Tibial nerve (tissue), 4 donors: ENCODE measurements at regions not wholly inside any gene's neighbourhood (a gene's known extent, or its start where the extent isn't known, plus 50 kb on each side); places are given as distances from the start of the nearest gene placed in this dataset.

ENCODE experiments used
- DNase-seq, 2 donors: peaks; one replicate each; pipeline ENCODE4 v3.0.0-alpha.2; 2019; ENCODE audit warnings: low spot score in 2 of 2
- H3K27ac ChIP-seq, 4 donors: fragments of 200-600 bp; sonication (generic) in 3 of 4; one replicate each; pipeline ENCODE4 v1.5.1; 2017 to 2019; ENCODE audit warnings: mild to moderate bottlenecking in 1 of 4
- H3K27me3 ChIP-seq, 2 donors: fragments of 200-600 bp; sonication (generic) in 1 of 2; one replicate each; pipeline versions ENCODE4 v1.5.1 to v1.6.0; 2017 to 2019
- H3K36me3 ChIP-seq, 3 donors: fragments of 200-600 bp; sonication (generic); one replicate each; pipeline ENCODE4 v1.5.1; 2018 to 2019
- H3K4me1 ChIP-seq, 4 donors: fragments of 200-600 bp; sonication (generic) in 3 of 4; one replicate each; pipeline ENCODE4 v1.5.1; 2017 to 2019
- H3K4me3 ChIP-seq, 4 donors: fragments of 200-600 bp; sonication (generic) in 3 of 4; one replicate each; pipeline ENCODE4 v1.5.1; 2017 to 2019; ENCODE audit warnings: mild to moderate bottlenecking in 1 of 4, moderate library complexity in 1 of 4
- H3K9me3 ChIP-seq, 4 donors: fragments of 200-600 bp; sonication (generic) in 3 of 4; one replicate each; pipeline ENCODE4 v1.5.1; 2017 to 2019
- EP300 ChIP-seq, 2 donors: sonication (generic); formaldehyde crosslinking; IDR thresholded peaks; one replicate each; pipeline ENCODE4 v1.6.1; 2017; ENCODE audit warnings: antibody characterized with exemption in 2 of 2, mild to moderate bottlenecking in 1 of 2
- POLR2A ChIP-seq, 2 donors: fragments of 450-650 bp; IDR thresholded peaks; one replicate each; pipeline ENCODE4 v1.6.1; 2017; ENCODE audit warnings: antibody characterized with exemption in 2 of 2, mild to moderate bottlenecking in 2 of 2, moderate library complexity in 2 of 2
- WGBS, 2 donors: methylation state at CpG; one replicate each; pipeline ENCODE4 v1.1.5; 2018; 5-methylcytosine and 5-hydroxymethylcytosine counted together
- TF ChIP-seq, protein P1 (sequence below), 5 experiments: fragments of 200-600 bp in 3 of 5; fragments of 450-650 bp in 2 of 5; sonication (generic) in 3 of 5; IDR thresholded peaks; one replicate each; pipeline ENCODE4 v1.5.1; 2016 to 2019; ENCODE audit warnings: antibody characterized with exemption in 5 of 5, mild to moderate bottlenecking in 3 of 5, moderate library complexity in 2 of 5

DNA sequence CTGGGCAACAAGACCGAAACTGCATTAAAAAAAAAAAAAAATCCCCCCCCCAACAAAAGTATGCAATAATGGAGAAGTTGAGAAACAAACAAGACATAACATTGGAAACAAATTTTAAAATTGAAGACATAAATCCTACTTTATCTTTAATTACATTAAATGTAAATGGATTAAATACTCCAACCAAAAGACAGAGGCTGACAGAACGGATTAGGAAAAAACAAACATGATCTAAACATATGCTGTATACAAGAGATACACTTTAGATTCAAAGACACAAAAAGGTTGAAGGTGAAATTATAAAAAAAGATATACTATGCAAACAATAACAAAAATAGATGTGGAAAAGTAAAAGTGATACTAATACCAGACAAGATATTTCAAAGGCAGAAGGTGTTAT is 350.8 kb upstream of the RGPD4 start:
- Histone ChIP-seq H3K36me3 (no peaks in the 10 kb centered on the region), H3K4me1 (no peaks in the 10 kb centered on the region), H3K27me3 (no peaks in the 10 kb centered on the region), H3K27ac (no peak overlapping the region), H3K9me3 (peaks cover 0 to 19% (median 8%) of the 10 kb centered on the region in 4 donors), H3K4me3 (no peak overlapping the region)
- WGBS, 2 donors: 93 to 94% methylated on average over 2 of the region's 2 CpGs
- DNase-seq: no peak
- TF ChIP-seq EP300 (IDR thresholded peaks at IDR 0.05): no peak
- TF ChIP-seq, protein P1, sequence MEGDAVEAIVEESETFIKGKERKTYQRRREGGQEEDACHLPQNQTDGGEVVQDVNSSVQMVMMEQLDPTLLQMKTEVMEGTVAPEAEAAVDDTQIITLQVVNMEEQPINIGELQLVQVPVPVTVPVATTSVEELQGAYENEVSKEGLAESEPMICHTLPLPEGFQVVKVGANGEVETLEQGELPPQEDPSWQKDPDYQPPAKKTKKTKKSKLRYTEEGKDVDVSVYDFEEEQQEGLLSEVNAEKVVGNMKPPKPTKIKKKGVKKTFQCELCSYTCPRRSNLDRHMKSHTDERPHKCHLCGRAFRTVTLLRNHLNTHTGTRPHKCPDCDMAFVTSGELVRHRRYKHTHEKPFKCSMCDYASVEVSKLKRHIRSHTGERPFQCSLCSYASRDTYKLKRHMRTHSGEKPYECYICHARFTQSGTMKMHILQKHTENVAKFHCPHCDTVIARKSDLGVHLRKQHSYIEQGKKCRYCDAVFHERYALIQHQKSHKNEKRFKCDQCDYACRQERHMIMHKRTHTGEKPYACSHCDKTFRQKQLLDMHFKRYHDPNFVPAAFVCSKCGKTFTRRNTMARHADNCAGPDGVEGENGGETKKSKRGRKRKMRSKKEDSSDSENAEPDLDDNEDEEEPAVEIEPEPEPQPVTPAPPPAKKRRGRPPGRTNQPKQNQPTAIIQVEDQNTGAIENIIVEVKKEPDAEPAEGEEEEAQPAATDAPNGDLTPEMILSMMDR (IDR thresholded peaks at IDR 0.05): no peak
- no peak for TF ChIP-seq POLR2A (IDR thresholded peaks at IDR 0.05)

DNA sequence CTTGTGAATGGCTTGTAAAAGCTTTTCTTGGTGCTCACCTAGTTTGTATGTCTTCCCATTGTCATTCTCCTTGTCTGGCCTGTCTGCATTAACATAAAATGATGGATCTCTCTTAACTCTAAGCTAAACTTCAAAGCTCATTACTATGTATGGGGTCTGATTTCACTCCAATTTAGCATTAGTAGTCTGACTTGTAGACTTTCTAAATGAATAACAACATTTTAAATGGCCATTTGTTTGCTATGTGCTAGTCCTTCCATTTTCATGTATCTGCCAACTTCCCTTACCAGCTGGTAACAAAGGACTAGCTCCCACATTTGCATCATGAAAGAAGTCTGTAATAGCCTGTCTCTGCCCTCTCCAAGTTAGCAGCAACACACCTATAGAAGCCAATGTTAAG is 324.2 kb upstream of the RGPD4 start:
- TF ChIP-seq, protein P1 (IDR thresholded peaks at IDR 0.05): no peak
- no peak for TF ChIP-seq POLR2A (IDR thresholded peaks at IDR 0.05)
- no peak for TF ChIP-seq EP300 (IDR thresholded peaks at IDR 0.05)
- Histone ChIP-seq H3K27me3 (no peaks in the 10 kb centered on the region), H3K9me3 (no peaks in the 10 kb centered on the region), H3K36me3 (no peaks in the 10 kb centered on the region), H3K27ac (no peak overlapping the region), H3K4me1 (no peaks in the 10 kb centered on the region), H3K4me3 (no peak overlapping the region)
- no peak for DNase-seq

DNA sequence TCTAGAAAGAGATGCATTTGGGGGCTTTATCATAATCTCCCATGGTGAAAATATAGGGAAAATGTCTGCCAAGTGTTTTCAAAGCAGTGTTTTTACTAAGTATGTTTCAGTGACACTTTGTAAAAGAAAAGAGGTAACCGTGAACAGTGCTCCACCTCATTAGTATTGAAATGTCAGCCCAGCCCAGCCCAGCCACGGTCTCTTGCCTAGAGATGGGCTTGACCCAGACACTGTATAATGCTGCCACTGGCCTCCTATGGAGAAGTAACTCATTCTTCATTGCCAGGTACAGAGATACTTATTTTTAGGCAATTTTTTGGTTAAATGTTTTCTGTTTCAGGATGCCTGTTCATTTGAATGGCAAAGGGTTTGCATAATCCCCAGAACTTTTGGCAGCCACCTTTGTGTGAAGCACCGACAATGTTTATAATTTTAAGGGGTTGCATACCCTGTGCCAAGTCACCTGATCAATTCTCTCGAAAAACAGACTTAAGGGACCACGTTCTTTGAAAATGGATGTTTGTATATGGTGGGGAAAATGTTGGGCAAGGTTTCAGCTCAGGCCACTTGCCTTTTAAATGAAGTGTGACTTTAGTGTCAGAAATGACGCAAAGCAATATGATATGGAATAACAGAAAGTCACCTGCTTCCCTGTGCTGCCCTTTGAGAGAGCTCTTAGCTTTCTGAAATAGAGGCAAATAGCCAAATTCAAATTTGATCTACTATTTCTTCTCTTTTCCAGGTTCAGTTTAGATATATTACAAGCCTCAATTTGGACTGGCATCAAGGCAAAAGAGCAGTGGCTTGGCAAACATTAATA is 314.5 kb upstream of the RGPD4 start:
- Histone ChIP-seq H3K27ac (no peak overlapping the region), H3K36me3 (no peaks in the 10 kb centered on the region), H3K27me3 (no peaks in the 10 kb centered on the region), H3K4me3 (no peak overlapping the region), H3K9me3 (no peaks in the 10 kb centered on the region), H3K4me1 (no peaks in the 10 kb centered on the region)
- DNase-seq: no peak
- WGBS, 2 donors: 64 to 72% methylated on average over 6 of the region's 6 CpGs
- no peak for TF ChIP-seq POLR2A (IDR thresholded peaks at IDR 0.05)
- TF ChIP-seq EP300 (IDR thresholded peaks at IDR 0.05): no peak
- TF ChIP-seq, protein P1 (IDR thresholded peaks at IDR 0.05): no peak

DNA sequence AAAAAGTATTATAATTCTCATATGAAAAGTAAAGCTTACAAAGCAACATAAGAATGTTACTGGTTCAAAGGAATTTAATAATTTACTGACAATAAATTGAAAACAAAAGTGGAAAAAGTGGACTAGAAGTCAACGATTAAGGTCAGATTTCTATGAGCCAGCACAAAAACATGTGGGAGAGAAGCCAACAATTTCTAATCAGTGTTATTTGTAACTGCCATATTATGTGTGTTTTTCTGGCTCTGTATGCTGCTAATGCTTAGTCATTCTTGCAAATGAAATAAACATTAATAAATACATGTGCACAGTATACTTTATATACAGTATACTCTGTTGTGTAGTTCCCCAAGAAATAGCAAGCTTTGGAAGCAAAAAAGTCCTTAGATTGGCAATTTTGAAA is 301.3 kb upstream of the RGPD4 start:
- Histone ChIP-seq H3K27me3 (no peaks in the 10 kb centered on the region), H3K27ac (no peak overlapping the region)
- 28 to 35% methylated on average over 1 of the region's 1 CpG for WGBS, 2 donors

DNA sequence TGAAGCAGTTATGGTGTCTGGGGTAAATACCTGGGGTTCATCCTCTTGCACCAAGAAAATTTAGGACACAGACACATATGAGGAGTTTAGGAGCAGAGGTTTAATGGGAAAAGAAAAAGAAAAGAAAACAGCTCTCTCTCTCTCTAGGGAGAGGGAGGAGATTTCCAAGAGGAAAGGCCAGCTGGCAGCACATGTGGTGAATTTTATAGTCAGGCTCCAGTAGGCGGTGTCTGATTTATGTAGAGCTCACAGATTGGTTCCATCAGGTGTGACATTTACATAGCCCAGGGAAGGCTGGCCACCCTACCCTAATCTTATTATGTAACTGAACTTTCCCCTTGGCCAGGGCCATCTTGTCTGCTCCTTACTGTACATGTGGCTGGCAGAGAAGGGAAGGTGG is 297.5 kb upstream of the RGPD4 start:
- 17 to 54% methylated on average over 1 of the region's 1 CpG for WGBS, 2 donors
- no peak for DNase-seq
- no peak overlapping the region for H3K4me3 ChIP-seq
- H3K9me3 ChIP-seq: no peaks in the 10 kb centered on the region
- H3K4me1 ChIP-seq: no peaks in the 10 kb centered on the region
- no peaks in the 10 kb centered on the region for H3K27me3 ChIP-seq
- no peak for TF ChIP-seq EP300 (IDR thresholded peaks at IDR 0.05)
- TF ChIP-seq, protein P1 (IDR thresholded peaks at IDR 0.05): no peak
- no peak for TF ChIP-seq POLR2A (IDR thresholded peaks at IDR 0.05)
- no peak overlapping the region for H3K27ac ChIP-seq
- no peaks in the 10 kb centered on the region for H3K36me3 ChIP-seq

More for the DNA sequence above, 301.3 kb upstream of the RGPD4 start:
- H3K9me3 ChIP-seq: peaks cover 0 to under 1% (median 0%) of the 10 kb centered on the region in 4 donors
- DNase-seq: no peak
- H3K36me3 ChIP-seq: no peaks in the 10 kb centered on the region
- H3K4me1 ChIP-seq: no peaks in the 10 kb centered on the region
- no peak overlapping the region for H3K4me3 ChIP-seq
- TF ChIP-seq EP300 (IDR thresholded peaks at IDR 0.05): no peak
- TF ChIP-seq, protein P1 (IDR thresholded peaks at IDR 0.05): no peak
- TF ChIP-seq POLR2A (IDR thresholded peaks at IDR 0.05): no peak
